ENCODE measurements at regions not wholly inside any gene's neighbourhood (a gene's known extent, or its start where the extent isn't known, plus 50 kb on each side); places are given as distances from the start of the nearest gene placed in this dataset.
"Not testable (repeated sequence)": the region's sequence is repeated elsewhere in the genome, so short reads cannot be mapped to it uniquely, and the experiment has no call there.

DNA sequence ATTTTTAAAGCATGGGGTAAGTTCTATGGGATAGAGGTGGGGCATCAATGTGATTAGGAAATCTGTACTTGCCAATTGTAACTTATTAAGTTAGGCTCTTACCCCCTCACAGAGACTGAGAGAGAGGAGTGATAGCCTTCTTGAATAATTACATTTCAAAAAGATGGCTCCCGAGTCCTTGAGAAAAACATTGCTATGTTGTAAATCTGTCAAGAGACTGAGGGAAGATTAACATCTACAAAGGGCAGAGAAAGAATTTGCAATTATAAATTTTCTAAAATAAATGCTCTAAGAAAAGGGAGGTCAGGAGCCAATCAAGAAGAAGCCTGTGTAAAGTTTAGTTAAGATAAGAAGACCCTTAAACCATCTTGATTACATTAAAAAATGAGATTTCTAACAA is 1570.8 kb downstream of the OLFM4 start:
- DNase-seq, result no peak

DNA sequence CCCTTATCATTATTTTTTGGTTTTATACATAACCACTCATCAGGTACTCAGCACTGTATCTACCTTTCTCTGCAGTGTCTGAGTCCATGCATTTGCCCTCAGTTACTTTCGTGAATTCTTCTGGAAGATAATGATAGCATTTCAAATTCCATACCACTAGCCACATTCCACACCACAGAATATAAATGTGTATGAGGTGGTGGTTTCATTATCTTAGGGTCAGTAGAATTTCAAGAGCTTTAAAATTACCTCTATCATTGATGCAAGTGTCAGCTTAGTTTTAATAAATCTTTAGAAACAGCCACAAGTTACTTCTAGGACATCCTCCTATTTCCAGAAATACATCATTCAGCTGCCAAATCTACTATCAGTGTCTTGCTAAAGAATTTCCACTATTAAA is 1578.3 kb downstream of the OLFM4 start:
- DNase-seq, result no peak

DNA sequence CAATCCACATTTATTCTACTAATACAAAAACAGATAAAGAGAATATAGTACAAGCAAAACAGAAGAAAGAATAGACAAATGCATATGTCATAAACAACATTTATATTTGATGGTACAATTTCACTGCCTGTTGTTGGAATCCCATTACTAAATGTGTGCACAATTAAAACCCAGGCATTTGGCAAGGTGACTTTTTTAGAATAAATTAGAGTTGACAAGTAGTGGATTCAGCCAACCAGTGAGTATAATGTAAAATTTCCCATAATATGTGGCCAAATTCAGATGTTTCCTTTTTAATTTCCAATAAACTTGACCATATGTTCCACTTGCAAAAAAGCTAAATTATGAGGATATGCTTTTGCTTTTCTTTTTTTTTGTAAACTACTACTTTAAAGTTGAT is 1578.8 kb downstream of the OLFM4 start:
- DNase-seq, result no peak

DNA sequence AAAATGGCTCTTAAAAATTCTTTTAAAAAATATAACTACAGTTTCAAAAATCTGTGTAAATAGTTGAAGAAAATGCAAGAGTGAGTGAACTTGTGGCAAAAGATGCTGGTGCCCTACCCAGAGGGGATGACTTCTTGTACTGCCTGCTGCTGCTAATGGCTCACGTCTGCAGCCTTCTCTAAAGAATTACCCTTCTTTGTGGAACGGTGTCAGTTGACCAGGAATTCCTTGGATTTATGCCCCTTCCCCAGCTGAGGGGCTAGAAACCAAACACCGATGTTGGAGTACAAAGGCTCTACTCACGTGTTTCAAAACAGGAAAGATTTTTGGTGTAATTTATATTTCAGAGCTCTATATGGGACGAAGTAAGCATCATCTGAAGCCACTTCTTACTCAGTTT is 1582.8 kb downstream of the OLFM4 start:
- no peak for DNase-seq

DNA sequence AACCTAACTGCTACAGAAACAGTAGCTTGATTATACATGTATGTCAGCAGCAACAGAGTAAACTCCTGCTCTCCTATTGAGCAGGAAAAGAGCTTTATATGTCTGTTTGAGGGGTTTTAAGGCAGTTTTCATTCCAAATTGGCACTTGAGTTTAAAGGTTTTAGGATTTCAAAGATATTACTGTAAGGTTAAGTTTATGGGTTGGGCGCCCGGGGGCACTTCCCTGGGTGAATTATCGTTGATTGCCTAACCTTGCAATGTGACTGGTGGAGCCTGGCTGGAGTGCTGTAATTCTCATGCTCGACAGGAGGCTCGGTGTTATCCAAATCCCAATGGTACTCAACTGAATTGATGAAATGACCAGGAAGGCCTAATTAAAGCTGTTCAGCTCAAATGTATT is 1586.1 kb downstream of the OLFM4 start:
- DNase-seq, result no peak

DNA sequence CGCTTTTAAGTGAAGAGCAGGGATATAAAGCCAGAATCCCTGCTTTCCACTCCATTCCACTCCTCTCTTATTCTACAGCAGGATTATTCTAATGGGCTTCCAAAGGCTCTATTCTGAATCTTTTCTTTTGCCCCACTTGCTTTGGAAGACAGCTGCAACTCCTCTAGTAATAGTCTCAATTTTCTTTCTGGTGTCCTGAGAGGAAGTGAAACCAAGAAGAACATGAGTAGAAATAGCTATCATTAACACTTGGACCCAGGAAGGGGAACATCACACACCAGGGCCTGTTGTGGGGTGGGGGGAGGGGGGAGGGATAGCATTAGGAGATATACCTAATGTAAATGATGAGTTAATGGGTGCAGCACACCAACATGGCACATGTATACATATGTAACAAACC is 1597.9 kb downstream of the OLFM4 start:
- DNase-seq, result not testable (repeated sequence)

DNA sequence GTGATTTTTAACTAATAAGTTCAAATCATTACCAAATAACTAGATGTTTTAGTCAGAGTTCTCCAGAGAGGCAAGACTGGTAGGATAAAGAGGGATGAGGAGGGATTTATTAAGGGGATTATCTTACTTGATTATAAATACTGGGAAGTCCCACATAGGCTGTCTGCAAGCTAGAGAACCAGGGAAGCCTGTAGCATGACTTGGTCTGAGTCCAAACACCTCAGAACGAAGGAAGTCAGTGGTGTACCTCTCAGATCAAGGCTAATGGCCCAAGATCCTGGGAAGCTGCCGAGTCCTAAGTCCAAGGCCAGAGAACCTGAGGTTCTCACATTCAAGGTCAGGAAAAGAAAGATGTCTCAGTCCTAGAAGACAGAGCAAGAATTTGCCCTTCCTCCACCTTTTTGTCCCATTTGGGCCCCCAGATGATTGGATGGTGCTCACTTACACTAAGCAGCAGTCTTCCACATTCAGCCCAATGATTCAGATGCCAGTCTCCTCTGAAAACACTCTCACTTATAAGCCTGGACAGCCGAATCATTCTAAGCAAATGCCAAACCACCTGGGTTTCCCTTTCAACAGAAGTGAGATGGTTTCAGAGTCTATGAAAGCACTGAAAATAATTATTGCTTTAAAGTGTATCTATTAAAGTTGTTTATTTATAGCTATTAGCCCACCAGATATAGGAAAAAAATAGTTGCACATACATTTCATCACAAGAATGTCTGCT is 1599.2 kb downstream of the OLFM4 start:
- no peak for DNase-seq

DNA sequence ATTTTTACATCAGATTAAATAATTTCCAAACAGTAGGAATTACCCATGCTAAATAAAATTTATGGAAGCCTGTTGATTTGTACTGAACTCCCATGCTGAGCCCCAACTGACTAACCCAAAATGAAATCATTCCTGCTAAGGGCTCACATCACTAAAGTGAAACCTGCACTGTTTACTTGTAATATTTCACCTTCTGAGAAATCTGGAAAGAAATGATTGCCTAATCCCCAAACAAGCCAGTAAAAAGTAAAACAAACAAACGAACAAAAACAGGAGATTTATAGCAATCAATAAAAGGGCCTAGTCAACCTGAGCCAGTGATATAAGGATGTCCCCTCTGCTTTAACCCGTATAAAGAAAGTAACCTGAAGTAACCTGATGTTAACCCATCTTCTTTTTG is 1599.8 kb downstream of the OLFM4 start:
- no peak for DNase-seq

DNA sequence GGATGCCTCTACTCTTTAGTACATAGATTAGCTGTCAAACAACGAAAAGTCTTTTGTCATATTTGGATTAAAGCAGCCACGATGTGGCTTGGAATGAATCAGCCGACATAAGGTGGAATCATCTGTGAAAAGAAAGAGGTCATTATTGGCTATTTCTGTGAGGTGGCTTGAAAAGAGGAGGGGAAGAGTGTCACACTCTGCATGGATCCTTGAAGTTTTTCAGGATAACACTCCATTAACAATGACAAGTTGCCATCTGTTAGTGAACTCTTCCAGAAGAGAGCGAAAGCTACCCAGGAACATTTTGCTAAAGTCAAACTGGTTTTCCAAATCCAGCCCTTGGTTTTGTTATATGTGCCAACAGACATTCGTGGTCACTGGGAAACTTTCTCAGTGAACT is 1604.8 kb downstream of the OLFM4 start:
- no peak for DNase-seq

DNA sequence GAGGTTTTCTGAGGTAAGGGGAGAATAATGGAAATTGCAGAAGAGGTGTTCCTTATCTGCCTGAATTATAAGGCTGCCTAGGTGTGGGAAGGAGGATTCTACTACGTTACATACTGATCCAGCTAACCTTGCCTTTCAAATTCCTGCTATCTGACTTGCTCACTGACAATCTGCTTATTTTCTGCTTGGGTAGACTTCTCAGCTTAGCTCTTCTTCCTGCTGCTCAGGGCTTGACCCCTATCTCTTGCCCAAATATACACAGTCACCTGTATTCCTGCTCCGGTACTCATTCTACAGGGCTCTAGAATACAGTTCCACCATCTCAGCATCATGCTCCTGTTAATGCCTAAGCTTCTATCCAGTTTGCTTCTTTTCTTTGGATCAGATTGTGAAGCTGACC is 1607.6 kb downstream of the OLFM4 start:
- DNase-seq, result no peak

DNA sequence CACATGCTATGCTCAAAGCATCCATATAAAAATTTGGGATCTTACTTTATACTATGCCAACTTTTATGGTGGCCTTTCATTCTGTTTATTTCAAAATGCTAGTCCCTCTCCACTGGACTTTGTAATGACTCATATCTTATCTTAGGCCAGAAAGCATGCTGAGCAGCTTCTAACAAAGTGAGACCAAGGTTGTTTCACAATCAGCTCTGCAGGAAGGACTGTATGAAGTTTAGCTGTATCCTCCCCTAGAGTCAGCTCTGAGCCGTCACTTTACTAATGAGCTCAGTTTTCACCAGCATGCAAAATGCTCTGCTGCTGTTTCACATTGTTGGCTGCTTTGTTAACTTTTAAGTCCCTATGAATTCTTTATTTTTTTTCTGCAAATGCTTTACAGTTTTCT is 1608.8 kb downstream of the OLFM4 start:
- DNase-seq, result no peak

DNA sequence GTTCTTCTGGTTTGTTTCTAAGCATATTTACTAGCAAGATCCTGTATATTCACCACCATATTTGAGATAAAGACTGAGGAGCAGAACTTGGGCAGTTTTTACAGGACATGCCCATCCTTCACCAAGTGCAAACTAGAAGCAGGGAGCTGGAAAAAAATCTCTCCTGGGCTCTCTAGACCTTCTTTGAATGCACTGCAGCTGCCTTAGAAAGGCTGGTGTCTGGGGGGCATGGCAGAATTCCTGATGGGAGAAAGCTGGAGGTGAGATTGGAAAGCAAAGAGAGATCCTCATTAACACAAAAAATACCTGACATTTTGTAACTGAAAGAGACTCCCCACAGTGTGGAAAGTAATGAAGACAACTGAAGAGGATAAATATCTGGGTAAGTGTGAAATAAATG is 1612.1 kb downstream of the OLFM4 start:
- no peak for DNase-seq

DNA sequence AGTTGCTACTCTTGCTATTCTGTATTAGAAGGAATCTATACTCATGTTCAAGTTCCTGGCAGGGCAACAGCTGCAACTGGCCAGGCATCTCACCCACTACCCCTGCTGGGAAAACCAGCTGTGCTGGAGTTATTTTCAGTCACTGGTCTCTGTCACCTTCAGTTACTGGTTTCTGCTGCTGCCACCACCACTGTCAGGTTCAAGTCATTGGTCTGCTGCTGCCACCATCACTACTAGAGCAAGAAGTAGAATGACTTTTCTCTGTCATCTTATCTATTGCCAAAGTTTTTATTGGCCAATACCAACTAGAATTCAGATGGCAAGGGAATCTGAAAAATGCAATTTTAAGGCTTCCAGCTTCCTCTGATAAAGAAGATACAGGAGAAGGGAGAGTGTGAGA is 1615.2 kb downstream of the OLFM4 start:
- DNase-seq, result no peak

DNA sequence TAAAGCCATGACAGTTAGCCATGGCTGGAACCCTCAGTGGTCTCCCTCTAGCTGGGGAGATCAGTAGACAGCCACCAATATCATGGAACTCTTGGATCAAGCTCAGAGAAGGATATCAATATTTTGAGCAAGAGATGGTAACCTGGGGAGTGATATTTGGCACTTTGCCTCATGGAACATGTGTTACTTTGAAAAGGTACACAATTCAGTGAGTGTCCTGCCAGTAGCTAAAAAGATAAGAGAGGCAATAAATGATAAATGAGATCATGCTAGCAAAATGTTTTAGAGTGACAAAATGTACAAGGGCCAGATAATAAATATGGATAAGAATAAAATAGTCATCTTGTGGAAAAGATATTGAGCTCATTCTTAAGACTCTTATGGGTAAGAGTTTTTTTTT is 1618.7 kb downstream of the OLFM4 start:
- no peak for DNase-seq

DNA sequence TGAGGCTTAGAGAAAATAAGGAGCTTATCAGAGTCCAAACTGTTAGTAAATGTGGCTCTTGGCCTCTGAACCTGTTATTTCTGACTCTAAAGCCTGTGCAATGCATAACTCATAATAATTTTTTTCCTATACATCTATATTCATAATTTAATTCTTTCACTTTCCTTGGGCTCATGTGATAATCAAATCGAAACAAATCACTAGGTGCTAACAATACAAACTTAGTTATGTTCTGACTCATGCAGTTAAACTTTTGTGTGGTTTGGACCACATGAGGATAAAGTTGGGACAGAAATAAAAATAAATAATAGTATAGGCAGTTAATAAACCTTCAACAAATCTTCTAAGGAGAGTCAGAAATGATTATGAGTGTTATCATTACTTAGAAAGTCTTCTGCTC is 1629.0 kb downstream of the OLFM4 start:
- no peak for DNase-seq

DNA sequence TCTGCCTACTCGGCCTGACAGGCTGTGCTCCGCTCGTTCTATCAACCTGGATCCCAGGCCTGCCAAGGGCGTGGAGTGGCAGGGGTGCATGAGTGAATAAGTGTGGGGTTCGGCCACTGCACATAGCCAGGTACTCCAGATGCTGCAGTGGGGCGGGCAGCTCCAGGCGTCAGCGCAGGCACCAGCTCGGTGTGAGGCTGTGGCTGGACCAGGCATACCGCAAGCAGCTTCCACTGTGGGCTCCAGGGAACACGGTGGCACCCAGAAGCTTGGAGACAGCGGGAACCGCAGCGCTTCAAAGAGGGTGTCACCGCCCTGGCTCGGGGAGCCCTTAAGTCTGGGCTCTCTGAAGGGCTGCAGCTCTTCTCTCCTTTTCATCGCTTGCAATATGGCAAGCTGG is 1630.2 kb downstream of the OLFM4 start:
- DNase-seq, result no peak

DNA sequence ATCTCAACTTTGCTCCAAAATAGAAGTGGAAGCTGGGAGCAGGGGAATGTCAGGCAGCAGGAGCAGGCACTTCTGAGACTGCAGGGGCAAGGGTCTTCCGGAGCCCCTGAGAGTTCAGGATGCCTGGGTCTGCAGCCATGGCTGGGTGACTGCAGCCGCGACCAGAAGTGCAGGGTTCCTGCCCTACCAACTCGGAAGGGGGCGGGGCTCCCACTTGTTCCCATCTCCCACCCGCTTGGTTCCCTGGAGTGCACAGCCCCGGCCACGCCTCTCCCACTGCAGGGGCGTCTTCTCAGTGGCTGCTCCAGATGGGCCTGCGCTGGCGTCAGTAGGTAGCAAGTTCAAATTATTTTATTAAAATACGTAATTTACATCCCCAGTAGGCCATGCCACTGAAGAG is 1631.7 kb downstream of the OLFM4 start:
- no peak for DNase-seq

DNA sequence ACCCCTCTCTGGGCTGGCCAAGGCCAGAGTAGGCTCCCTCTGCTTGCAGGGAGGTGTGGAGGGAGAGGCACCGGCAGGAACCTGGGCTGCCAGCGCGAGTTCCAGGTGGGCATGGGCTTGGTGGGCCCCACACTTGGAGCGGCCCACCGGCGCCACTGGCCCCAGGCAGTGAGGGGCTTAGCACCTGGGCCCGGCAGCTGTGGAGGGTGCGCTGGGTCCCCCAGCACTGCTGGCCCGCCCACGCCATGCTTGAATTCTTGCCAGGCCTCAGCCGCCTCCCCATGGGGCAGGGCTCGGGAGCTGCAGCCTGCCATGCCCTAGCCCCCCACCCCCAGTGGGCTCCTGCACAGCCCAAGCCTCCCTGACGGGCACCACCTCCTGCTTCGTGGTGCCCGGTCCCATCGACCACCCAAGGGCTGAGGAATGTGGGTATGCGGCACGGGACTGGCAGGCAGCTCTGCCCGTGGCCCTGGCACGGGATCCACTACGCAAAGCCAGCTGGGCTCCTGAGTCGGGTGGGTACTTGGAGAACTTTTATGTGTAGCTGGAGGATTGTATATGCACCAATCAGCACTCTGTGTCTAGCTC is 1648.0 kb downstream of the OLFM4 start:
- DNase-seq, result no peak

DNA sequence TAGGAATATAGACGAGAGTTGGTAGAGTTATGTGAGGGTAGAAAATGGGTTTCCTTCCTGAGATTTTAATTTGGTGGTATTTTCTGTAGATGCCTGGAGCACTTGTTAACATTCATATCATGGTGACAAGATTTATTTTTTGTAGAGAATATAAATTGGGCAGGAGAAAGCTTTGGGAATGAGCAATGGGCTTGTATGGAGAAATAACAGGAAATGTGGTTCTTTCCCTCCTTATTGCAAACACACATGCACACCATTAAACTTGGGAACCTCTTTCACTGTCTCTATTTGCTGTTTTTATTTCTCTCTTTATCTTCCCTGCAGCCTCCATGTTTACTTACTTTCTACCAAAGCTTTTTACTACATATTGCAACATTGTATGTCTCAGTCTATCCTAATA is 1653.6 kb downstream of the OLFM4 start:
- DNase-seq, result no peak

DNA sequence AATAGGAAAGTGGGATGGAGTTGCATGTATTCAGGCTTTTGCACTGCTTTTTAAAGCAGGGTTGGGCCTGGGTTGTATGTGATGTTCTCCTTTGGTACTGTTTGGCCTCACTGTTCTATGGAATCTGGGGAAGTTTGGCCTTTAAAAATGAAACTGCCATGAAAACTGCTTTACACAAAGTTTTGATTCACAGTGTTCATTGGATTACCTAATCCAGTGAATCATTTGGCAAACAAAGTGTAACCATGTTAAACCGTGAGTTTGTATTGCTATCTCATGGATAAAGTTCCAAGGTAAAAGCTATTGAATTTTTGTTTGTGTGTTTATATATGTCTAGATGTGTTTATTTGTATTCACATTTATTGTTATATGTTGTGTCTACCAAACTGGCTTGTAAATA is 1658.6 kb downstream of the OLFM4 start:
- DNase-seq, result no peak

DNA sequence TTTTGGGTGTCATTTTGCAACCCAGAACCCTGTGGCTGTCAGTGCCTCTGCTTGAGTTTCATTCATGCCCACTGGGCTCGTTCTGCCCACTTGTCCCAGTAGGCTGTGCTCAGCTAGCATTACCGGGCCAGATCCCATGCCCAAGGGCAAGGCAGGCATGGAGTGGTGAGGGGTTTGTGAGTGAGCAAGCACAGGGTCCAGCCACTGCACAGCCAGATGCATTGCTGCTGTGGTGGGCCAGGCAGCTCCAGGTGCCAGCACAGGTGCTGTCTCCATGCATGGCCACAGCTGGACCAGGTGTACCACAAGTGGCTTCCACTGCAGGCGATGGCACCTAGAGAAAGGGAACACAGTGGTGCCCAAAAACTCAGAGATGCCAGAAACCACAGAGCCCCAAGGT is 1671.2 kb downstream of the OLFM4 start:
- no peak for DNase-seq

DNA sequence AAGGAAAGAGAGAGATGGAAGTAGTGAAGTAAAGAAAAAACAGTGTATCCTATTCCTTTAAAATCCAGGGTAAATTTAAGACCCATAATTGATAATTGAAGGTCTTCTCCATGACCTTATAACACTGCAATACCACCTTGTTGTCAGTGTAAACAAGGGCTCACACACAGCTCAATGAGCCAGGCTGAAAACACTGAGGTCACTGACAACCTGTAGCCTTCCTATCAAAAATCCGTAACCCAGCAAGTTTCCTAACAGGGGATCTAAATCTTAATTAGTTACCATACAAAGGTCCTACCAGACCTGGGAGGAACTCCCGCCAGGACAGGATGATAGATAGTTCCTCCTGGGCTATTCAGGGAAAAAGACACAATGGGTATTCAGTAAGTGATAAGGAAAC is 1677.1 kb downstream of the OLFM4 start:
- no peak for DNase-seq

DNA sequence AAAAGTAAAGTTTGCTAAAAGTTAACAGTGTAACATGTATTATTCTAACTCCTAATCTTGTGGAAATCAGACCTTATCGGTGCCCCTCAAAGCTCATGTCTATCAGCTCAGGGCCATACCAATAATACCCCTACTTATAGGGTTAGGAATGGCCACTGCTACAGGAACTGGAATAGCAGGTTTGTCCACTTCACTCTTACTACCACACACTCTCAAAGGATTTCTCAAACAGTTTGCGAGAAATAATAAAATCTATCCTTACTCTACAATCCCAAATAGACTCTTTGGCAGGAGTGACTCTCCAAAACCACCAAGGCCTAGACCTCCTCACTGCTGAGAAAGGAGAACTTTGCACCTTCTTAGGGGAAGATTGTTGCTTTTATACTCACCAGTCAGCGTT is 1677.7 kb downstream of the OLFM4 start:
- DNase-seq, result no peak

DNA sequence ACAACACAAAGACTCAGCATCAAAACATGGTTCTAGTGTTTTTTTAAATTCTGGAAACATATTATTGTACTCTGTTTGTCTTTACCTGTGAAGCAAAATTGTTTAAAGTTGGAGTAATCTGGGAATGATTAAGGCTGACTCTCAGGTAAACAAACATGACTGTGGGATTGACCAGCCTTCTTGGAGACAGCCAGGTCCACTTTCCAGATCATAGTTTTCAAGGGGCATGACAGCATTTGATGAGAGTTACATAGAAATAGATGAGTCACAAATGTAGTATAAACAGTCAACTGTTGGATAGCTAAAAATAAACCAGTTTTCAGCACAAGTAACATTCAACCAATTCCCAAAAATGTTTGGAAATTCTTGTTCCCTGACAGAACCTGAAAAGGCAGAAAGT is 1680.9 kb downstream of the OLFM4 start:
- DNase-seq, result no peak

DNA sequence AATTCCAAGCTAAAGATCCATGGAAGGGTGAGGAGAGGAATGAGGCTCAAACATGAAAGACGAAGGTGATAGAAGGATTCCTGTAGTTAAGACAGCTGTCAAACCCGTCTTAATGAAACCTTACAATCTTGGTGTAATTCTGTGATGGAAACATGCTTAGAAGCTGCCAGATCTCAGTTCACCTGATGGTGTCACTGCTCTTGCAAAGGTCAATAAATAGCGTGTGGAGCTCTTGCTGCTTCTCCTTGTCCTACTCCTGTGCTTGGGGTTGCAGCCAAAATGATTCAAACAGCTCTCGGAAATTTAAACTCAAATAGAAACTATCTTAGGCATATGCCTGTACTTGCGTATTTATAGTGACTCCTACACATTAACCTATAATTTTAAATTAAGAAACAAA is 1705.0 kb downstream of the OLFM4 start:
- no peak for DNase-seq

Data from T-helper 1 cell (primary cell).